Neuronal stem cell (in vitro differentiated cells): ENCODE measurements at regions not wholly inside any gene's neighbourhood (a gene's known extent, or its start where the extent isn't known, plus 50 kb on each side); places are given as distances from the start of the nearest gene placed in this dataset.

Experiments
- DNase-seq: peaks from one replicate; pipeline ENCODE4 v3.0.0-alpha.2; 2013; ENCODE audit warnings: low spot score
- H2AFZ ChIP-seq: one replicate; pipeline ENCODE4 v1.6.1; 2013; ENCODE audit warnings: mild to moderate bottlenecking, low read length, inconsistent platforms
- H2AK5ac ChIP-seq: 2 replicates; pipeline ENCODE4 v1.6.1; 2013; ENCODE audit warnings: low read depth, mild to moderate bottlenecking, inconsistent platforms, low read length, moderate library complexity, mixed read lengths
- H2BK120ac ChIP-seq: 2 replicates; pipeline ENCODE4 v1.6.1; 2013; ENCODE audit warnings: low read depth, mild to moderate bottlenecking, inconsistent platforms, low read length, moderate library complexity, mixed read lengths
- H2BK12ac ChIP-seq: one replicate; pipeline ENCODE4 v1.6.1; 2013; ENCODE audit warnings: low read length, inconsistent platforms
- H2BK15ac ChIP-seq: 2 replicates; pipeline ENCODE4 v1.6.1; 2013; ENCODE audit warnings: mild to moderate bottlenecking, low read length, inconsistent platforms, mixed read lengths
- H2BK5ac ChIP-seq: one replicate; pipeline ENCODE4 v1.6.1; 2013; ENCODE audit warnings: inconsistent platforms, mild to moderate bottlenecking, low read length, moderate library complexity
- H3K14ac ChIP-seq: one replicate; pipeline ENCODE4 v1.6.1; 2013; ENCODE audit warnings: low read length, inconsistent platforms
- H3K18ac ChIP-seq: 2 replicates; pipeline ENCODE4 v1.6.1; 2013; ENCODE audit warnings: low read length, inconsistent platforms
- H3K23ac ChIP-seq: 2 replicates; pipeline ENCODE4 v1.6.1; 2013; ENCODE audit warnings: low read depth, mild to moderate bottlenecking, mixed read lengths, low read length, inconsistent platforms; ENCODE audit not compliant: poor library complexity
- H3K27ac ChIP-seq: replicated peaks from 3 replicates; pipeline ENCODE4 v1.5.1; 2013; ENCODE audit warnings: low read length, inconsistent platforms
- H3K27me3 ChIP-seq, 3 experiments: 2 replicates each; pipeline ENCODE4 v1.6.1; 2013; ENCODE audit warnings: low read length in 3 of 3, mild to moderate bottlenecking in 2 of 3, inconsistent platforms in 1 of 3, low read depth in 1 of 3, mixed read lengths in 1 of 3, moderate library complexity in 1 of 3; ENCODE audit not compliant: control insufficient read depth in 3 of 3, insufficient read depth in 3 of 3
- H3K36me3 ChIP-seq, 2 donors: replicated peaks in 1 of 2; 2 replicates each; pipeline ENCODE4 v1.6.1; 2013; ENCODE audit warnings: low read length in 2 of 2; ENCODE audit not compliant: control insufficient read depth in 2 of 2, insufficient read depth in 2 of 2
- H3K4ac ChIP-seq: 2 replicates; pipeline ENCODE4 v1.6.1; 2013; ENCODE audit warnings: inconsistent platforms, mild to moderate bottlenecking, low read length, moderate library complexity
- H3K4me1 ChIP-seq, 2 donors: 1 replicate in 1 of 2; 2 replicates in 1 of 2; pipeline ENCODE4 v1.6.1; 2013; ENCODE audit warnings: low read length in 2 of 2, low read depth in 1 of 2; ENCODE audit not compliant: control insufficient read depth in 2 of 2, insufficient read depth in 1 of 2
- H3K4me2 ChIP-seq: one replicate; pipeline ENCODE4 v1.6.1; 2013; ENCODE audit warnings: mild to moderate bottlenecking, low read length, inconsistent platforms; ENCODE audit not compliant: insufficient read depth, poor library complexity, severe bottlenecking
- H3K4me3 ChIP-seq, 2 donors: 2 replicates each; pipeline ENCODE4 v1.5.1; 2013; ENCODE audit warnings: low read length in 2 of 2, mild to moderate bottlenecking in 2 of 2, inconsistent platforms in 1 of 2, moderate library complexity in 1 of 2
- H3K79me1 ChIP-seq: one replicate; pipeline ENCODE4 v1.6.1; 2013; ENCODE audit warnings: low read depth, mild to moderate bottlenecking, inconsistent platforms, low read length, moderate library complexity
- H3K9ac ChIP-seq: one replicate; pipeline ENCODE4 v1.6.1; 2013; ENCODE audit warnings: mild to moderate bottlenecking, low read depth, low read length, inconsistent platforms; ENCODE audit not compliant: poor library complexity
- H3K9me3 ChIP-seq, 2 donors: replicated peaks in 1 of 2; 2 replicates each; pipeline versions ENCODE3 to v1.6.1; 2013; ENCODE audit warnings: low read length in 2 of 2, mild to moderate bottlenecking in 2 of 2, inconsistent platforms in 1 of 2, low read depth in 1 of 2, mixed read lengths in 1 of 2, moderate library complexity in 1 of 2; ENCODE audit not compliant: control insufficient read depth in 2 of 2, insufficient read depth in 1 of 2
- H4K8ac ChIP-seq: one replicate; pipeline ENCODE4 v1.6.1; 2013; ENCODE audit warnings: low read depth, mild to moderate bottlenecking, inconsistent platforms, low read length, moderate library complexity
- H4K91ac ChIP-seq: one replicate; pipeline ENCODE4 v1.6.1; 2013; ENCODE audit warnings: low read length, low read depth, mild to moderate bottlenecking, inconsistent platforms; ENCODE audit not compliant: poor library complexity
- WGBS, 2 donors: extraction: QIAGEN DNeasy Blood & Tissue Kit; methylation state at CpG; one replicate each; pipeline ENCODE4 v1.1.7; 2013; ENCODE audit warnings: missing lambda C conversion rate in 2 of 2, mixed read lengths in 1 of 2; ENCODE audit not compliant: insufficient read length in 2 of 2, insufficient replicate concordance in 1 of 2; ENCODE audit errors: extremely low coverage in 2 of 2; 5-methylcytosine and 5-hydroxymethylcytosine counted together

DNA sequence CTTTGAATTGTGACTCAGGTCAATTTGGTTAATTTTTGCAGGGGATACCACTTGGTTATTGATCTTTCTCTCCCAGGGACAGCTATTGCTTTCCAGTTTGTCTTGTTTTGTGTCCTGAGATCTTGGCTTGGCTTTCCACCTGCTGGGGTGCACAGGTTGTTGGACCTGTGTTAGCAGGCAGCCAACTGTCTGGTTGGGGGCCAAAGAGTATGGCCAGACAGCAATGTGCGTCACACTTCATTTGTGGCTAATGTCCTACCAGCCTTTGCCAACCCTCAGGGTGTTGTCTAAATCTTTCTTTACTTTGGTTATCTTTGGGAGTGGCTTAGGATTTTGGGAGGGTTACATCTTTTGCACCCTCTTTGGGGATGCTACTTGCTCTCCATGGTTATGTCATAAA, 494.9 kb upstream of the ATP2B1 start:
- Histone ChIP-seq H2AK5ac (no peak overlapping the region), H3K4me3 (no peak overlapping the region), H3K4me2 (no peak overlapping the region), H3K27me3 (no peaks in the 10 kb centered on the region), H3K4ac (no peak overlapping the region), H3K23ac (no peak overlapping the region), H4K8ac (no peak overlapping the region), H2BK15ac (no peak overlapping the region), H4K91ac (no peak overlapping the region), H2AFZ (no peak overlapping the region), H2BK5ac (no peak overlapping the region), H3K27ac (no peak overlapping the region), H3K79me1 (no peaks in the 10 kb centered on the region), H3K18ac (no peak overlapping the region), H3K4me1 (peaks cover 3 to 5% of the 10 kb centered on the region in 2 donors), H2BK12ac (no peak overlapping the region), H2BK120ac (no peak overlapping the region), H3K9me3 (no peaks in the 10 kb centered on the region), H3K9ac (peak overlapping the region; percentile 51), H3K36me3 (no peaks in the 10 kb centered on the region), H3K14ac (no peak overlapping the region)
- DNase-seq: no peak
- WGBS, 2 donors: no CpG with 5 or more reads among the region's 1 CpG

DNA sequence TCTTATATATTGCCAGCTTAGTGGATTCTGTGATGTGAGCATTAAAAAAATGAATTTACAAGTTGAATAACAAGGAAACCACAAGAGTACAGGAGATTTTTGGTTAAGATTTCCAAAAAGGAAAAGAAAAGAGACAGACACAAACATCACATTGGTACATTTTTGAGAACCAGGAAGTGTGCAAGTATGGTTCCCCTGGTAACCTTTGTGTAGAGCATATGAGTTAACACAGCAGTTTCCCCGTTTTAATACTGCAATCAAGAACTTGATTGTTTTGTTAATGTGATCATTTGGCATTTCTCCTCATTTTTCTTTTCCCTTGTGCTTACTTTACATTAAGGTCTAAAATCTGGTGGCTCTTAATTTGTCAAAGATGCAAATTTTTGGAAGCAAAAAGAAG, 490.4 kb upstream of the ATP2B1 start:
- Histone ChIP-seq H3K23ac (no peak overlapping the region), H3K79me1 (no peaks in the 10 kb centered on the region), H3K4me2 (no peak overlapping the region), H3K9ac (no peak overlapping the region), H3K27ac (no peak overlapping the region), H2BK15ac (no peak overlapping the region), H2AFZ (peak overlapping the region; percentile 73), H3K14ac (no peak overlapping the region), H2AK5ac (no peak overlapping the region), H4K8ac (no peak overlapping the region), H2BK5ac (no peak overlapping the region), H3K4me3 (no peak overlapping the region), H3K18ac (no peak overlapping the region), H4K91ac (no peak overlapping the region), H3K36me3 (no peaks in the 10 kb centered on the region), H2BK120ac (no peak overlapping the region), H3K4ac (no peak overlapping the region), H2BK12ac (no peak overlapping the region), H3K9me3 (no peaks in the 10 kb centered on the region), H3K4me1 (peaks cover 3 to 5% of the 10 kb centered on the region in 2 donors), H3K27me3 (no peaks in the 10 kb centered on the region)
- no CpG with 5 or more reads among the region's 1 CpG for WGBS, 2 donors
- DNase-seq: no peak

DNA sequence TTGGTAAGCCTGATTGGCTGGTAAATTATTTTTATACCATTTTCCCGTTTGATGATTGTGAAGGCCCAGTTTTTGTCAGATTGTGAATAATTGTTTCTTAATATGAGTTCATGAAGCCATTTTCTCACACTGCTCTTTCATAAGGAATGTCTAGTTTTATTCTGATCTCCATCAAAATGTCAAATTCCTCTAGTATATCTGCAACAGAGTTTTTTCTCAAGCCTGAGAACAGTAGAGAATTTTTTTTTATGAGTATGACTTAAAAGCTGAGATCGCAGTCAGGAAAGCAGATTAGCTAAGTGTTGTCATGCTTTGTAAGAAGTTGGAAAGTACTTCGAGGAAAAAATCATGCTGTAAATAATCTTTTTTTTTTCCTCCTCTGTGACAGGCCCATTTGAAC, 484.9 kb upstream of the ATP2B1 start:
- H4K8ac ChIP-seq: no peak overlapping the region
- DNase-seq: no peak
- H4K91ac ChIP-seq: no peak overlapping the region
- H2AK5ac ChIP-seq: no peak overlapping the region
- H2BK120ac ChIP-seq: no peak overlapping the region
- H3K18ac ChIP-seq: no peak overlapping the region
- no peaks in the 10 kb centered on the region for H3K79me1 ChIP-seq
- no peak overlapping the region for H3K4me2 ChIP-seq
- H3K27ac ChIP-seq: no peak overlapping the region
- WGBS, 2 donors: no CpG with 5 or more reads among the region's 3 CpGs
- H3K4me3 ChIP-seq: no peak overlapping the region
- H3K36me3 ChIP-seq: no peaks in the 10 kb centered on the region
- no peak overlapping the region for H3K9ac ChIP-seq
- H3K14ac ChIP-seq: no peak overlapping the region
- H3K23ac ChIP-seq: no peak overlapping the region
- H3K4ac ChIP-seq: no peak overlapping the region
- H3K9me3 ChIP-seq: no peaks in the 10 kb centered on the region
- H2AFZ ChIP-seq: no peak overlapping the region
- H2BK12ac ChIP-seq: no peak overlapping the region
- H2BK5ac ChIP-seq: no peak overlapping the region
- no peaks in the 10 kb centered on the region for H3K4me1 ChIP-seq
- H3K27me3 ChIP-seq: no peaks in the 10 kb centered on the region
- H2BK15ac ChIP-seq: no peak overlapping the region

DNA sequence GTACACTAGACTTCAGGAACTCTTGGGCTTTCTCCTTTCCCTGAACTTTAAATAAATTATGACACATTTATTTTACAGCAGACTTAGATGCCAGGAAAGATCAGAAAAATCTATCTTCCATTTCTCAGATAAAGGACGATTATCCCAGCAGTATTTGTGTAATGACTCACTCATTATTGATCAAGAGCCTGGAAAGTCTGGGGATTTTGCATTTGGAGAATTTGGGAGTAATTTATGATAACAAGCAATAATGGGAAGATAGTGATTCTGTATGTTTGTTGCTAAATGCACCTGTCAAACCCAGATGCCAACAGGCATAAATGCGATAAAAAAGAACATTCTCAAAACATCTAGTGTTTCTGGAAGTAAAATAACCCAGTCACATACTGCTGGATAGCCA, 480.2 kb upstream of the ATP2B1 start:
- H2BK12ac ChIP-seq: no peak overlapping the region
- no peak overlapping the region for H2BK120ac ChIP-seq
- no peak overlapping the region for H3K23ac ChIP-seq
- H3K4ac ChIP-seq: no peak overlapping the region
- no peaks in the 10 kb centered on the region for H3K27me3 ChIP-seq
- DNase-seq: no peak
- no peak overlapping the region for H2BK15ac ChIP-seq
- H2BK5ac ChIP-seq: no peak overlapping the region
- H3K14ac ChIP-seq: no peak overlapping the region
- no peak overlapping the region for H4K8ac ChIP-seq
- H4K91ac ChIP-seq: no peak overlapping the region
- H3K9ac ChIP-seq: no peak overlapping the region
- H3K27ac ChIP-seq: no peak overlapping the region
- WGBS, 2 donors: no CpG with 5 or more reads among the region's 2 CpGs
- H3K4me2 ChIP-seq: no peak overlapping the region
- H2AFZ ChIP-seq: no peak overlapping the region
- H3K36me3 ChIP-seq: no peaks in the 10 kb centered on the region
- H2AK5ac ChIP-seq: no peak overlapping the region
- H3K18ac ChIP-seq: no peak overlapping the region
- no peaks in the 10 kb centered on the region for H3K9me3 ChIP-seq
- H3K4me1 ChIP-seq: no peaks in the 10 kb centered on the region
- no peak overlapping the region for H3K4me3 ChIP-seq
- H3K79me1 ChIP-seq: no peaks in the 10 kb centered on the region
